ENCODE measurements at regions not wholly inside any gene's neighbourhood (a gene's known extent, or its start where the extent isn't known, plus 50 kb on each side); places are given as distances from the start of the nearest gene placed in this dataset.
"Not testable (repeated sequence)": the region's sequence is repeated elsewhere in the genome, so short reads cannot be mapped to it uniquely, and the experiment has no call there.

DNA sequence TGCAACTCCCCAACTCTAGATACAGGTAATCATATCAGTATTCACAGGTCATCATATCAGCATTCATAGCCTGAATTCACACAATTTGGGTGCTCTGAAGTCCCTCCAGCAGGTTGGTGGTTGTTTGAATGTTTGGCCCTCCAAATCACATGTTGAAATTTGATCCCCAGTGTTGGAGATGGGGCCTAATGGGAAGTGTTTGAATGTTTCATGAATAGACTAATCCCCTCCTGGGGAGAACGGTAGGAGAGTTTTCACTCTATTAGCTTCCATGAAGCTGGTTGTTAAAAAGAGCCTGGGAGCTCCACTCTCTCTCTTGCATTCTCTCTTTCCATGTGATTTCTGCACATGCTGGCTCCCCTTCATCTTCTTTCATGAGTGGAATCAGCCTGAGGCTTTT, 288.6 kb upstream of the PCDH9 start:
- TF ChIP-seq, protein P1, sequence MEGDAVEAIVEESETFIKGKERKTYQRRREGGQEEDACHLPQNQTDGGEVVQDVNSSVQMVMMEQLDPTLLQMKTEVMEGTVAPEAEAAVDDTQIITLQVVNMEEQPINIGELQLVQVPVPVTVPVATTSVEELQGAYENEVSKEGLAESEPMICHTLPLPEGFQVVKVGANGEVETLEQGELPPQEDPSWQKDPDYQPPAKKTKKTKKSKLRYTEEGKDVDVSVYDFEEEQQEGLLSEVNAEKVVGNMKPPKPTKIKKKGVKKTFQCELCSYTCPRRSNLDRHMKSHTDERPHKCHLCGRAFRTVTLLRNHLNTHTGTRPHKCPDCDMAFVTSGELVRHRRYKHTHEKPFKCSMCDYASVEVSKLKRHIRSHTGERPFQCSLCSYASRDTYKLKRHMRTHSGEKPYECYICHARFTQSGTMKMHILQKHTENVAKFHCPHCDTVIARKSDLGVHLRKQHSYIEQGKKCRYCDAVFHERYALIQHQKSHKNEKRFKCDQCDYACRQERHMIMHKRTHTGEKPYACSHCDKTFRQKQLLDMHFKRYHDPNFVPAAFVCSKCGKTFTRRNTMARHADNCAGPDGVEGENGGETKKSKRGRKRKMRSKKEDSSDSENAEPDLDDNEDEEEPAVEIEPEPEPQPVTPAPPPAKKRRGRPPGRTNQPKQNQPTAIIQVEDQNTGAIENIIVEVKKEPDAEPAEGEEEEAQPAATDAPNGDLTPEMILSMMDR (IDR thresholded peaks at IDR 0.05; ENCODE audit: insufficient read depth, low read depth, low read length, missing control alignments): no peak
- DNase-seq (ENCODE audit: low read depth): no peak
- no peak overlapping the region for H3K4me3 ChIP-seq (ENCODE audit: low read length)

DNA sequence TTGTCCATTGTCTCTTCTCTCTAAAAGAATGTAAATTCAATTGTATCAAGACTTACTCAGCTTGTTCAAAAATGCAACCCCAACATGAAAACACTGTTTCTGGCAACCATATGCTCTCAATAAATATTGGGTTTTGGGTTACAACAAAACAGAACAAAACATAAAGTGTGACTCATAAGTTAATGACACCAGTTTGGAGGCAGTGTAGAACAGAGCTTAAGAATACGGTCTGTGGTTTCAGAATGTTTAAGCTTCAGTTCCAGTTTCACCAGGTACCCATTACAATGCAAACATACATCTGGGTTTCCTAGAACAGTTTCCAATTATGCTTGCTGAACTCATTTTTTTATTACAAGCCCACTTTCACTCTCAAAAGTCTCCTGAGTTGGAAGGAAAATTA, 285.8 kb upstream of the PCDH9 start:
- peak; percentile 29 for DNase-seq (ENCODE audit: low read depth)
- TF ChIP-seq, protein P1 (IDR thresholded peaks at IDR 0.05; ENCODE audit: insufficient read depth, low read depth, low read length, missing control alignments): no peak
- no peak overlapping the region for H3K4me3 ChIP-seq (ENCODE audit: low read length)

DNA sequence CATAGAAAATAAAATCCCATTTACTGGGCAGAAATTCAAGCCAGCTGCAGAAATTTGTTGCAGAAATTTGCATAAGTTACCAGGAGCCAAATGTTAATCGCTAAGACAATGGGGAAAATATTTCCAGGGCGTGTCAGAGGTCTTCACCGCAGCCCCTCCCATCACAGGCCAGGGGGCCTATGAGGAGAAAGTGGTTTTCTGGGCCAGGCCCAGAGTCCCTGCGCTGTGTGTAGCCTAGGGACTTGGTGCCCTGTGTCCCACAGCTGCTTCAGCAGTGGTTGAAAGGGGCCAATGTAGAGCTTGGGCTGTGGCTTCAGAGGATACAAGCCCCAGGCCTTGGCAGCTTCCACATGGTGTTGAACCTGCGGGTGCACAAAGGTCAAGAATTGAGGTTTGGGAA, 278.9 kb upstream of the PCDH9 start:
- TF ChIP-seq, protein P1 (IDR thresholded peaks at IDR 0.05; ENCODE audit: insufficient read depth, low read depth, low read length, missing control alignments): no peak
- H3K4me3 ChIP-seq (ENCODE audit: low read length): no peak overlapping the region
- DNase-seq (ENCODE audit: low read depth): no peak

DNA sequence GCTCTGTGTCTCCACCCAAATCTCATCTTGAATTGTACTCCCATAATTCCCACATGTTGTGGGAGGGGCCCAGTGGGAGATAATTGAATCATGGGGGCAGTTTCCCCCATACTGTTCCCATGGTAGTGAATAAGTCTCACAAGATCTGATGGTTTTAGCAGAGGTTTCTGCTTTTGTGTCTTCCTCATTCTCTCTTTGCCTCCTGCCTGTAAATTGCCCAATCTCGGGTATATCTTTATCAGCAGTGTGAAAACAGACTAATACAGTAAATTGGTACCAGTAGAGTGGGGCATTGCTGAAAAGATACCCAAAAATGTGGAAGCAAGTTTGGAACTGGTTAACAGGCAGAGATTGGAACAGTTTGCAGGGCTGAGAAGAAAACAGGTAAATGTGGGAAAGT, 278.1 kb upstream of the PCDH9 start:
- not testable (repeated sequence) for H3K4me3 ChIP-seq (ENCODE audit: low read length)

DNA sequence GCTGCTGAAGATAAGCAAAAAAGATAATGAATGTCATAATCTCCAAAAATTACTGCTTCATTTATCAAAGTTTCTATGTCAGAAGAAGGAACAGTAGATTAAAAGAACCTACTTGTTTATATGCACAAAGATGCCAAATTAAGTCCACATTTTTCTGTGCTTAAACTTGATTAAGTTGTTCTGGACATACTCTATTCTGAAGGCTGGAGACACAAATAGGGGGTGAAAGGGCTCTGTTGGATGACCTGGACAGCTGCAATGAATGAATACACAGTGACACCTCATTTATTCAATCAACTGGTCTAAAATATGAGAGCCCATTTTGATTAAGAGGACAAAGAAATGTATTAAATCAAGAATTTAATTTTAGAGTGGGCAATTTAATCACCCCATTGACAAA, 276.3 kb upstream of the PCDH9 start:
- no peak for DNase-seq (ENCODE audit: low read depth)
- H3K4me3 ChIP-seq (ENCODE audit: low read length): no peak overlapping the region
- TF ChIP-seq, protein P1 (IDR thresholded peaks at IDR 0.05; ENCODE audit: insufficient read depth, low read depth, low read length, missing control alignments): no peak

More for the DNA sequence above, 278.1 kb upstream of the PCDH9 start:
- not testable (repeated sequence) for DNase-seq (ENCODE audit: low read depth)

DNA sequence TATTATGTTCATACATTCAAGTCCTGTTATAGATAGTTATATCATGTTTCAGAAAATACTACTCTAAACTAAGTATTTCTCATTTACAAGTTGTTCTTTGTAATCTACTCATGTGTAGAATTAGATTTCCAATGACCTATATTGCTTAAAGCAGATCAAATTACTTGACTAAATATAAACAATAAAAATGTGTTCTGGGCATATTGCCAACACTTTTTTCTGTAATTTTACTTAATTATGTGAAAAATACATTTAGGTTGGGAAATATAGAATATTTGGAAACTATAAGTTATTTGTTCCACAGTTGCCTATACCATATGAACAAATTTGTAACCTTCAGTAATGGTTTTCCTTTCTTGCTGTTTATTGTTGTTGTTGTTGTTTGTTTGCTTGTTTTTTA, 275.2 kb upstream of the PCDH9 start:
- TF ChIP-seq, protein P1 (IDR thresholded peaks at IDR 0.05; ENCODE audit: insufficient read depth, low read depth, low read length, missing control alignments): no peak
- DNase-seq (ENCODE audit: low read depth): no peak
- H3K4me3 ChIP-seq (ENCODE audit: low read length): no peak overlapping the region

DNA sequence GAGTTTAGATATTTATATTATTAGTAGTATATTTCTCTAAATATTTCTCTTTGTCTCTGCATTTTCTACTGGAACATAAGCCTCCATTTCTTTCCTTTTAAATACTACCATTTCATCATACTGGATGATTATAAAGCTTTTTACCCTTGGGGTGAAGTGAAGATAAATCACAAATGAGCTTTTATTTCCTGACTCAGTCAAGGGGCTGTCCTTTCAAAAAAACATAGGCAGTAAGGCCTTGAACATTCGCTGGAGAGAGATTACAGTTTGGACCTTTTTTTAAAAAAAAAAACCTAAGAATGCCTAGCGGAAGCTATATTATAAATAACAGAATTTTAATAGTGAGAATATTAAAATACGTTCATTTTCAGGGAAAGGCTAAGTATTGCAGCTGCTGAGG, 268.8 kb upstream of the PCDH9 start:
- TF ChIP-seq, protein P1 (IDR thresholded peaks at IDR 0.05; ENCODE audit: insufficient read depth, low read depth, low read length, missing control alignments): no peak
- no peak for DNase-seq (ENCODE audit: low read depth)

DNA sequence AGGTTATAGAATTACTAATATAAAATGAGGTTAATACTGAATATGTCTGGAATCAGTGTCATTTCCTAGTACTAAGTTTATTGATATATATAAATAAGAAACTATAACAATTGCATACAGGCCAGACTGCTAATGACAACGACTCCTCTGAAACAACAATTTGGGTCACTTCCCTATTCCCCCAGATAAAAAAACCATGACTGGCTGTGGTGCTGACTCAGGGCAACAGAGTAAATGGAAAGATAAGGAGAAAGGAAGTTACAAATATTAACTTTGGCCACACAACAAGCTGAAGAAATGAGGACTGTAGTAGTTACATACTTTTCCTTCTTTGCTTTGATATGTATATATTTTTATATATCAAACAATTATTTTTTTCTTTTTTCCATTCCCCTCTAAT, 263.7 kb upstream of the PCDH9 start:
- TF ChIP-seq, protein P1 (IDR thresholded peaks at IDR 0.05; ENCODE audit: insufficient read depth, low read depth, low read length, missing control alignments): no peak
- DNase-seq (ENCODE audit: low read depth): no peak
- no peak overlapping the region for H3K4me3 ChIP-seq (ENCODE audit: low read length)

More for the DNA sequence above, 268.8 kb upstream of the PCDH9 start:
- no peak overlapping the region for H3K4me3 ChIP-seq (ENCODE audit: low read length)

All from epithelial cell of esophagus (primary cell).